ENCODE measurements at regions not wholly inside any gene's neighbourhood (a gene's known extent, or its start where the extent isn't known, plus 50 kb on each side); places are given as distances from the start of the nearest gene placed in this dataset.
"Not testable (repeated sequence)": the region's sequence is repeated elsewhere in the genome, so short reads cannot be mapped to it uniquely, and the experiment has no call there.

DNA sequence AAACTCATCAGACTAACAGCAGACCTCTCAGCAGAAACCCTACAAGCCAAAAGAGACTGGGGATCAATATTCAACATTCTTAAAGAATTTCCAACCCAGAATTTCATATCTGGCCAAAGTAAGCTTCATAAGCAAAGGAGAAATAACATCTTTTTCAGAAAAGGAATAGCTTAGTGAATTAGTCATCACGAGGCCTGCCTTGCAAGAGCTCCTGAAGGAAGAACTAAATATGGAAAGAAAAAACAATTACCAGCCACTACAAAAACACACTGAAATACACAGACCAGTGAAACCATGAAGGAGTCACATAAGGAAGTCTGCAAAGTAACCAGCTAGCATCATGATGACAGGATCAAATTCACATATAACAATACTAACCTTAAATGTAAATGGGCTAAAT, 328.0 kb downstream of the XPNPEP1 start:
- H3K4me3 Mint-ChIP-seq; H3K4me1 Mint-ChIP-seq; H3K27ac Mint-ChIP-seq; H3K27me3 Mint-ChIP-seq (ENCODE audit: low read depth in 3 of 3); H3K36me3 Mint-ChIP-seq; DNase-seq: not testable (repeated sequence)
- H3K9me3 Mint-ChIP-seq, result peaks cover 4 to 28% (median 5%) of the 10 kb centered on the region in 6 donors

DNA sequence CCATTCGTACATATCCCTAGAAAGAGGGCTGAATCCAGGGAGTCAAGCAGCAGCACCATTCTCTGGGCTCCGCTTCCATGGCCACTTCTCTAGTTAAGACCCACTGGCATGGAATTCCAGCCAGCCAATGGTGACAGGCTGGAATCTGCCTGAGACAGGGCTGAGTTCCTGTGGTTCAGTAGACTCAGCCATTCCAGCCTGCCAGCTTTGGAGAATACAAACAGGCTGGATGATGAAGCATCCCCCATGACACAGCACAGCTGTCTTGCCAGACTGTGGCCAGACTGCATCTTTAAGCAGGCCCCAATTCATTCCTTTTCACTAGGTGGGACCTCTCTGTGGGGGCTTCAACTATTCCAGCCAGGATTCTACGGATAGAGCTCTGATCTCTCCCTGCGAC, 329.6 kb downstream of the XPNPEP1 start:
- no peak overlapping the region for H3K27ac Mint-ChIP-seq
- H3K27me3 Mint-ChIP-seq (ENCODE audit: low read depth in 3 of 3), result no peaks in the 10 kb centered on the region
- H3K36me3 Mint-ChIP-seq, result peaks cover 0 to 4% (median 0%) of the 10 kb centered on the region in 3 donors
- no peak overlapping the region for H3K4me3 Mint-ChIP-seq
- H3K4me1 Mint-ChIP-seq, result no peaks in the 10 kb centered on the region
- DNase-seq, result no peak
- H3K9me3 Mint-ChIP-seq, result peaks cover 4 to 21% (median 5%) of the 10 kb centered on the region in 6 donors

DNA sequence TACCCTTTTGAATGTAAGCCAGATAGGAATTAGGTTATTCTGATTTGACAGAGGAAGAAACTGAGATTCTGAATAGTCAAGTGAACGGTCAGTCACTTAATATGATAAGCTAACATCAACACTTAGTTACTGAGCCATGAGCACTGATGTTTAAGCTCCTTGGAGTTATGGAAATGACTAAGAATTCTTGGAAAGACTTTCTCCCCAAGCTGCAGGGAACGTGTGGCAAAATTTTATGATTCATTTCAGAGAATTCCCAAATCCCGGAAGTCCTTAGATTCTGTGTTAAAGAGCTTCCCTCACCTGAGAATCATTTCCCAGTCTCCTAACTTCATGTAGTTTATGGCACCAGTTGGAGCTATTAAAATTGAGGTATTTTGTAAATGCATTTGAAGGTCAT, 330.9 kb downstream of the XPNPEP1 start:
- Mint-ChIP-seq H3K4me1 (no peaks in the 10 kb centered on the region), H3K36me3 (peaks cover 0 to 4% (median 0%) of the 10 kb centered on the region in 3 donors), H3K9me3 (peaks cover 3 to 13% (median 5%) of the 10 kb centered on the region in 6 donors), H3K27me3 (ENCODE audit: low read depth in 3 of 3) (no peaks in the 10 kb centered on the region), H3K27ac (no peak overlapping the region), H3K4me3 (no peak overlapping the region)
- no peak for DNase-seq

DNA sequence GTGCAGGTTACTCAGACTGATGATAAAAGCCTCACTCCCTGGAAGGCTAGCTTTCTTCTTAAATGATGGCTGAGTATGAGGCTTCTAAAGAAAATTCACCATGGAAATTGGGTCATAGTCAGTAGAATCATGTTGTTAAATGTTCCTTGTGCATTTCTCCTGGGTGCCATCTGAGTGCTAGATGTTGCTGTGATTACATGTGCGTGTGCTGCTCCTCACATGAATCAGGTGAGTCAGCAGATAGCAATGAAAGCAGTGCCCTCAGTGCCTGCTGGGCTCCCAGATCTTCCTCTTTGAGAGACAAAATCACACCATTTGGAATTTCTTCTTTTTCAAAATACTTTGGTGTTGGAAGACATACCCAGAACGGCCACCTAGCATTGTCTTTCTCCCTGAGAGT, 331.7 kb downstream of the XPNPEP1 start:
- DNase-seq, result no peak
- H3K27me3 Mint-ChIP-seq (ENCODE audit: low read depth in 3 of 3), result no peaks in the 10 kb centered on the region
- no peak overlapping the region for H3K4me3 Mint-ChIP-seq
- peaks cover 0 to 4% (median 0%) of the 10 kb centered on the region in 3 donors for H3K36me3 Mint-ChIP-seq
- no peak overlapping the region for H3K27ac Mint-ChIP-seq
- no peaks in the 10 kb centered on the region for H3K4me1 Mint-ChIP-seq
- H3K9me3 Mint-ChIP-seq, result peaks cover 2 to 12% (median 5%) of the 10 kb centered on the region in 6 donors

DNA sequence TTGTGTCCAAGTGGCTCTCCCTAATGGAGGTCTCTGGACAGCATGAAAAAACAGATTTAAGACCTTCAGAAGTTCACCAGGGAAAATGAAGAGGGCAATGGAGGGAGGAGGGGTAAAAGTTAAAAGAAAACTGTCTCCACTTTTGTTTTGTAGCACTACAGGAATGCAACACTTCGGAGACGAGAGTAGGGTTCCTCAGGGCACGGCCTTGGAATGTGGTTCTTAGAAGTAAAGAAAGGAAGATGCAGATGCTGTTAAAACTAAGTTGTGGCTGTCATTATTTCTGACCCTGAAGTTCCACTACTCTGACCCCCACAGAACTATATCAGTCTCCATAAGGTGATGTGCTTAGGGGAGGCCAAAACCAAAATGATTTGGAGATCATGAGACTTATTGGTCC, 335.1 kb downstream of the XPNPEP1 start:
- H3K27ac Mint-ChIP-seq, result no peak overlapping the region
- peaks cover 0 to 11% (median 3%) of the 10 kb centered on the region in 6 donors for H3K9me3 Mint-ChIP-seq
- DNase-seq, result no peak
- H3K4me1 Mint-ChIP-seq, result no peaks in the 10 kb centered on the region
- peaks cover 0 to 2% (median 0%) of the 10 kb centered on the region in 3 donors for H3K27me3 Mint-ChIP-seq (ENCODE audit: low read depth in 3 of 3)
- H3K4me3 Mint-ChIP-seq, result no peak overlapping the region
- H3K36me3 Mint-ChIP-seq, result no peaks in the 10 kb centered on the region

DNA sequence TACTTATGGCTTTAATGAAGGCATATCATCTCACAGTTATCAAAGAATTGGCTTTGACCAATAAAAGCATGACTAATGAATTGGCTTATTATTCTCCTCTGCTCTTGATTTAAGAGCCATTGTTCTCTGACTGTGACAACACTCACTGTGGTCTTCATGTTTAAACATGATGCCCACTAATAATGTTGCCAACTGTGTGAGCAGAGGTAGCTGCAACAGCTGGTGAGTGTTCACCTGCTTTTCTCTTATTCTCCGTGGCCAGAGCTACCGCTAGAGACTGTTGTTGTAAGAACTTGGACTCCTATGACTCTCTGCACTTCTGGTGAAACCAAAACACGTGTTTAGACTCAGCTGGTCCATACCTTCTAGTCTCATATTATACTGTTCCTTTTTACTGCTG, 335.9 kb downstream of the XPNPEP1 start:
- Mint-ChIP-seq H3K4me1 (no peaks in the 10 kb centered on the region), H3K36me3 (no peaks in the 10 kb centered on the region), H3K4me3 (no peak overlapping the region), H3K27ac (no peak overlapping the region), H3K27me3 (ENCODE audit: low read depth in 3 of 3) (peaks cover 0 to 2% (median 0%) of the 10 kb centered on the region in 3 donors), H3K9me3 (peaks cover 0 to 4% (median 1%) of the 10 kb centered on the region in 6 donors)
- DNase-seq, result no peak

DNA sequence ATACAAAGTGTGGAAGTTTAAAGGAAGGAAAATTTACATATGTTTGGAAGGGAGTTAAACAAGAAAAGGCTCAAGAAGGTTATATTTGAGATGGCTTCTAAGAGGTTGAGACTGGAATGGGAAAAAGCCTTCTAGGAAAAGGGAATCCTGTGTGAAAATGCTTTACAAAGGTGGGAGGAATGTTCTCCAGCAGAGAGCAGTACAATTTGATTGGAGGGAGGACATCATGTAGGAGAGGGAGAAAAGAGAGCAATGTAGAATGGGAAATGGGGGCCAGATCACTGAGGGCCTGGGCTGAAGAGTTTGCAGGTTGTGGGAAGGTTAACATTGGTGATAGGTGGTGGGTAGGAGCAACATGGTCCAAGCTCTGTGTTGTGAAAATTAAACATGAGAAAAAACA, 366.9 kb downstream of the XPNPEP1 start:
- Mint-ChIP-seq H3K9me3 (peaks cover 0 to 17% (median 3%) of the 10 kb centered on the region in 6 donors), H3K36me3 (no peaks in the 10 kb centered on the region), H3K4me1 (no peaks in the 10 kb centered on the region), H3K4me3 (no peak overlapping the region), H3K27ac (no peak overlapping the region), H3K27me3 (ENCODE audit: low read depth in 3 of 3) (peaks cover 0 to 2% (median 2%) of the 10 kb centered on the region in 3 donors)
- DNase-seq, result no peak

DNA sequence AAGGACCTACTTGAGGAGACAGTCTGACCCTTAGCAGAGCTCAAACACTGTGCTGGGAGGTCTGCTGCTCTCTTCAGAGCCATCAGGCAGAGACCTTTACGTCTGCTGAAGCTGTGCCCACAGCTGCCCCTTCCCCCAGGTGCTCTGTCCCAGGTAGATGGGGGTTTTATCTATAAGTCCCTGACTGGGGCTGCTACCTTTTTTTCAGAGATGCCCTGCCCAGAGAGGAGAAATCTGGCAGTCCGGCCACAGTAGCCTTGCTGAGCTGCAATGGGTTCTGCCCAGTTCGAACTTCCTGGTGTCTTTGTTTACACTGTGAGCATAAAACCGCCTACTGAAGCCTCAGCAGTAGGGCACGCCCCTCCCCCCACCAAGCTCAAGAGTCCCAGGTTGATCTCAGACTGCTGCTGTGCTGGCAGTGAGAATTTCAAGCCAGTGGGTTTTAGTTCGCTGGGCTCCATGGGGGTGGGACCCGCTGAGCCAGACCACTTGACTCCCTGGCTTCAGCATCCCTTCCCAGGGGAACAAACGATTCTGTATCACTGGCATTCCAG, 381.2 kb downstream of the XPNPEP1 start:
- H3K27ac Mint-ChIP-seq; H3K4me1 Mint-ChIP-seq; DNase-seq; H3K4me3 Mint-ChIP-seq; H3K27me3 Mint-ChIP-seq (ENCODE audit: low read depth in 3 of 3); H3K36me3 Mint-ChIP-seq: not testable (repeated sequence)
- peaks cover 7 to 33% (median 14%) of the 10 kb centered on the region in 6 donors for H3K9me3 Mint-ChIP-seq

DNA sequence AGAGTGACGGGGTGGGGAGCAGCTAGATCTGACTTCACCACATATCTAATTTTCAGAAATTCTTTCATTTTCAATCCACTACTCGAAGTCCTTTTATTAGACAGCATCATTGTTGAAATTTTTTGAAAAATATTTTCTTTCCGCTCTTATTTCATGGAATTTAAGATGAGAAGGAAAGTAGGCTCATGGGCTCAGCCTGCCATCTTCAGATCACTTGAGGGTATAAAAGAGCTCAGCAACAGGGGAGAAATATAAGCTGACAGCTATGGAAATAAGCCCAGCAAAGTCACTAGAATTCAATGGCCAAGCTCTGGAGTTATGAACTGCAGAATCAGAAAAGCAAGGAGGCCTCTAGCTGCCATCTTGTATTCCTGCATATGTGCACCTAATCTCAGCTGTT, 389.1 kb downstream of the XPNPEP1 start:
- H3K27me3 Mint-ChIP-seq (ENCODE audit: low read depth in 3 of 3), result peaks cover 0 to 3% (median 1%) of the 10 kb centered on the region in 3 donors
- H3K9me3 Mint-ChIP-seq, result peaks cover 7 to 35% (median 23%) of the 10 kb centered on the region in 6 donors
- no peak overlapping the region for H3K4me3 Mint-ChIP-seq
- no peak overlapping the region for H3K27ac Mint-ChIP-seq
- no peak for DNase-seq
- peaks cover 0 to 5% (median 0%) of the 10 kb centered on the region in 3 donors for H3K36me3 Mint-ChIP-seq
- H3K4me1 Mint-ChIP-seq, result no peaks in the 10 kb centered on the region

DNA sequence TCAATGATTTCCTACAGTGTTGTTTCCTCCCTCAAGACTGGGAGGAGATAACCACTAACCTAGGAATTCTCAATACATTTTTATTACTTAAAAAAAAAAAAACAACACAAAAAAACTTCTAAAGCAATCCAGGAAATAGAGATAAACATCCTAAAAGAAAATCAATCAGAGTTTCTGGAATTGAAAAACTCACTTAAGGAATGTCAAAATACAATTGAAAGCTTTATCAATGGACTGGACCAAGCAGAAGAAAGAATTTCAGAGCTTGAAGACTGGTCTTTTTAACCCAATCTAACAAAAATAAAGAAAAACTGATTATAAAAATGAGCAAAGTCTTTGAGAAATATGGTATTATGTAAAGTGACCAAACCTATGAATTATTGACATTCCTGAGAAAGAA, 394.1 kb downstream of the XPNPEP1 start:
- H3K27me3 Mint-ChIP-seq (ENCODE audit: low read depth in 3 of 3), result peaks cover 0 to 3% (median 1%) of the 10 kb centered on the region in 3 donors
- no peak for DNase-seq
- H3K4me3 Mint-ChIP-seq, result no peak overlapping the region
- peaks cover 0 to 7% (median 0%) of the 10 kb centered on the region in 3 donors for H3K36me3 Mint-ChIP-seq
- no peak overlapping the region for H3K27ac Mint-ChIP-seq
- no peaks in the 10 kb centered on the region for H3K4me1 Mint-ChIP-seq
- peaks cover 7 to 54% (median 28%) of the 10 kb centered on the region in 6 donors for H3K9me3 Mint-ChIP-seq

DNA sequence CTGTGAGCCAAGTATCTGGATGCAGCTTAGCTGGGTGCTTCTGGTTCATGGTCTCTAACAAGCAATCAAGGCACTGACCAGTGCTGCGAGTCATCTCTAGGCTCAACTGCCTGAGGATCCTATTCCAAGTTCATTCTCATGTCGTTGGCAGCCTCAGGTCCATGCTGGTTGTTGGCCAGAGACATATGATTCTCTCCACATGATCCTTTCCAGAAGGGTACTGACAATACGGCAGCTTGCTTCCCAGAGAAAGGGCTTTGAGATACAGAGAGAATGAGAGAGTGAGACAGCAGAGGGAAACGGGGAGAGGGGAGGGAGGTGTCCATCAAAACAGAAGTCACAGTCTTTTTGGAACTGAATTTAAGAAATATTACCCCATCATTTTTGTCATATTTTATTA, 405.6 kb downstream of the XPNPEP1 start:
- no peak overlapping the region for H3K27ac Mint-ChIP-seq
- DNase-seq, result no peak
- no peaks in the 10 kb centered on the region for H3K36me3 Mint-ChIP-seq
- H3K4me3 Mint-ChIP-seq, result no peak overlapping the region
- peaks cover 0 to 1% (median 0%) of the 10 kb centered on the region in 3 donors for H3K27me3 Mint-ChIP-seq (ENCODE audit: low read depth in 3 of 3)
- peaks cover 1 to 11% (median 8%) of the 10 kb centered on the region in 6 donors for H3K9me3 Mint-ChIP-seq
- no peaks in the 10 kb centered on the region for H3K4me1 Mint-ChIP-seq

DNA sequence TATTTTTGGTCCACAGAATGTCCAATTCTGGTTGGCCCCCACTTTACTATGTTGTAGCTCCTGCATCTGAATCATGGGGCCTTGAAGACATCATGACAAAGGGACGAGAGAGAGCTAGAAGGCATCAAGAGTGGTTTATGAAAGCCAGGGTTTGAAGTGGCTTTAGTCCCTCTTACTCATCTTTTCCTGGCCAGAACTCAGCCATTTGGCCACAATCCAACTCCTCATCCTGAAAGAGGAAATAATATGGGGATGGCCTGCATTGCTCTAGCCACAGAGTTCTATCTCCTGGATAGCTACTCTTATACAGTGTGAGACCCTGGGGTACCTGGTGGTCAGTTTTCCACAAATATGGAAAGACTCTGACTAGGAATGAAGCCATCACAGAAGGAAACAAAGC, 418.9 kb downstream of the XPNPEP1 start:
- no peak overlapping the region for H3K27ac Mint-ChIP-seq
- no peaks in the 10 kb centered on the region for H3K27me3 Mint-ChIP-seq (ENCODE audit: low read depth in 3 of 3)
- H3K4me3 Mint-ChIP-seq, result no peak overlapping the region
- no peaks in the 10 kb centered on the region for H3K4me1 Mint-ChIP-seq
- peaks cover 0 to 19% (median 4%) of the 10 kb centered on the region in 6 donors for H3K9me3 Mint-ChIP-seq
- no peaks in the 10 kb centered on the region for H3K36me3 Mint-ChIP-seq
- DNase-seq, result no peak

DNA sequence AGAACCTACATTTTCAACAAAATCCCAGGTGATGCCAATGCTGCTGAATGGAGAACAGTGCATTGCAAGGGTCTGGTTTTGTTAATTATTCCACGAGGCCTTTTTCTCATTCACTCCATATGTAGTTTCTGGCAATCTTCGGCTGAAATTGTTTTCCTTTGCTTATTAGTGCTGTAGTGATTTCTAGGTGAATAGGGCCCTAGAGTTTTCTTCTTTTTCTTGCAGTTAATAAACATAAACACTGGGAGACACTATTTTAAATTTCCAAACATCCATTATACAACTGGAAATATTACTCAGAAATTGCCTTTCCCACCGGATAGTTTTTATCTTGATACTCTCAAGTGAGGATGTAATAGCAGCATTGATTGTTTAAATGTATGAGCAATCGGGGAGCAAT, 435.6 kb downstream of the XPNPEP1 start:
- Mint-ChIP-seq H3K4me1 (no peaks in the 10 kb centered on the region), H3K36me3 (no peaks in the 10 kb centered on the region), H3K9me3 (peaks cover 2 to 18% (median 3%) of the 10 kb centered on the region in 6 donors)

DNA sequence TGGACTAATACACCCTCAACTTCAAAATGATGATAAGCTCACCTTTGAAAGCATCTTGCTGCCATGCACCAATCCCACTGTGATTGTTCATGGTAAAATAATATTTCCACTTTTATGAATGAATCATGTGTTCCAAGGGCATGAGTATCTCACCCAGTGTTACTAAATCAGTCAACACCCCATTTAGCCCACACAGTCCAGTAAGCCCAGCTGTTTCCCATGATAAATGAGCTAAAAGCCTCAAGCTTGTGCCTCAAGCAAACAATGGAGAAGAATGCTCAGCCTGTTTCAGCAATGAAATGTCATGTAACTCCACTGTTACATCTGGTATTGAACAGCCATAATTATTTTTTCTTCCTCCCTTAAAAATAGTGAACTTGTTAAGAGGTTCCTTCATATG, 442.5 kb downstream of the XPNPEP1 start:
- H3K9me3 Mint-ChIP-seq, result peaks cover 0 to 10% (median 5%) of the 10 kb centered on the region in 6 donors
- DNase-seq, result no peak
- H3K27ac Mint-ChIP-seq, result no peak overlapping the region
- H3K27me3 Mint-ChIP-seq (ENCODE audit: low read depth in 3 of 3), result peaks cover 0 to 3% (median 0%) of the 10 kb centered on the region in 3 donors
- H3K36me3 Mint-ChIP-seq, result no peaks in the 10 kb centered on the region
- no peaks in the 10 kb centered on the region for H3K4me1 Mint-ChIP-seq
- no peak overlapping the region for H3K4me3 Mint-ChIP-seq

More for the DNA sequence above, 435.6 kb downstream of the XPNPEP1 start:
- peaks cover 0 to 1% (median 0%) of the 10 kb centered on the region in 3 donors for H3K27me3 Mint-ChIP-seq (ENCODE audit: low read depth in 3 of 3)
- H3K27ac Mint-ChIP-seq, result no peak overlapping the region
- no peak for DNase-seq
- H3K4me3 Mint-ChIP-seq, result no peak overlapping the region
